ENCODE measurements at regions not wholly inside any gene's neighbourhood (a gene's known extent, or its start where the extent isn't known, plus 50 kb on each side); places are given as distances from the start of the nearest gene placed in this dataset.

GRCh38 chr3:24605511-24606028 is 110.9 kb upstream of the THRB start:
- Histone ChIP-seq H3K36me3 (ENCODE audit: control insufficient read depth, insufficient read depth, low read length) (no peaks in the 10 kb centered on the region), H3K9ac (ENCODE audit: extremely low read depth, low read length, poor library complexity, severe bottlenecking) (no peak overlapping the region), H3K4me1 (ENCODE audit: control insufficient read depth, insufficient read depth, low read length) (no peaks in the 10 kb centered on the region), H3K27ac (ENCODE audit: low read depth, low read length) (no peak overlapping the region), H3K4me3 (ENCODE audit: low read length) (no peak overlapping the region), H3K27me3 (ENCODE audit: control insufficient read depth, insufficient read depth, low read length, poor library complexity, severe bottlenecking) (no peaks in the 10 kb centered on the region), H3K9me3 (ENCODE audit: control insufficient read depth, low read length) (no peaks in the 10 kb centered on the region)
- Mint-ChIP-seq H3K36me3 (ENCODE audit: low read depth) (no peaks in the 10 kb centered on the region), H3K9me3 (no peaks in the 10 kb centered on the region), H3K27ac (no peak overlapping the region), H3K4me3 (no peak overlapping the region), H3K4me1 (no peaks in the 10 kb centered on the region), H3K27me3 (ENCODE audit: insufficient read depth) (no peaks in the 10 kb centered on the region)
- DNase-seq, result no peak
- no peak for TF ChIP-seq CTCF (conservative IDR thresholded peaks at IDR 0.05)
- 90 to 93% methylated on average over 4 of the region's 4 CpGs for WGBS, 2 experiments (ENCODE audit: insufficient coverage in 1 of 2, insufficient read length in 1 of 2)

GRCh38 chr3:24607281-24607680 is 112.6 kb upstream of the THRB start:
- H3K4me3 Mint-ChIP-seq, result no peak overlapping the region
- no peaks in the 10 kb centered on the region for H3K27me3 Mint-ChIP-seq (ENCODE audit: insufficient read depth)
- H3K9ac ChIP-seq (ENCODE audit: extremely low read depth, low read length, poor library complexity, severe bottlenecking), result no peak overlapping the region
- no peaks in the 10 kb centered on the region for H3K4me1 ChIP-seq (ENCODE audit: control insufficient read depth, insufficient read depth, low read length)
- TF ChIP-seq CTCF (conservative IDR thresholded peaks at IDR 0.05), result no peak
- no peak overlapping the region for H3K27ac Mint-ChIP-seq
- H3K36me3 ChIP-seq (ENCODE audit: control insufficient read depth, insufficient read depth, low read length), result no peaks in the 10 kb centered on the region
- no peaks in the 10 kb centered on the region for H3K9me3 Mint-ChIP-seq
- no peak overlapping the region for H3K27ac ChIP-seq (ENCODE audit: low read depth, low read length)
- no peak overlapping the region for H3K4me3 ChIP-seq (ENCODE audit: low read length)
- no peaks in the 10 kb centered on the region for H3K27me3 ChIP-seq (ENCODE audit: control insufficient read depth, insufficient read depth, low read length, poor library complexity, severe bottlenecking)
- no peaks in the 10 kb centered on the region for H3K4me1 Mint-ChIP-seq
- no peak for DNase-seq
- no peaks in the 10 kb centered on the region for H3K9me3 ChIP-seq (ENCODE audit: control insufficient read depth, low read length)
- no peaks in the 10 kb centered on the region for H3K36me3 Mint-ChIP-seq (ENCODE audit: low read depth)

GRCh38 chr3:24608701-24609390 is 114.2 kb upstream of the THRB start:
- no peak overlapping the region for H3K4me3 Mint-ChIP-seq
- H3K4me1 Mint-ChIP-seq, result no peaks in the 10 kb centered on the region

More at GRCh38 chr3:24608701-24609390, 114.2 kb upstream of the THRB start:
- H3K36me3 Mint-ChIP-seq (ENCODE audit: low read depth), result no peaks in the 10 kb centered on the region
- H3K9ac ChIP-seq (ENCODE audit: extremely low read depth, low read length, poor library complexity, severe bottlenecking), result no peak overlapping the region
- H3K27me3 ChIP-seq (ENCODE audit: control insufficient read depth, insufficient read depth, low read length, poor library complexity, severe bottlenecking), result no peaks in the 10 kb centered on the region
- no peaks in the 10 kb centered on the region for H3K9me3 ChIP-seq (ENCODE audit: control insufficient read depth, low read length)
- no peaks in the 10 kb centered on the region for H3K9me3 Mint-ChIP-seq
- TF ChIP-seq CTCF (conservative IDR thresholded peaks at IDR 0.05), result no peak
- DNase-seq, result no peak
- H3K4me3 ChIP-seq (ENCODE audit: low read length), result no peak overlapping the region
- H3K27ac ChIP-seq (ENCODE audit: low read depth, low read length), result no peak overlapping the region
- no peaks in the 10 kb centered on the region for H3K4me1 ChIP-seq (ENCODE audit: control insufficient read depth, insufficient read depth, low read length)
- WGBS, 2 experiments (ENCODE audit: insufficient coverage in 1 of 2, insufficient read length in 1 of 2), result 95 to 100% methylated on average over 1 to 3 of the region's 3 CpGs
- no peak overlapping the region for H3K27ac Mint-ChIP-seq
- no peaks in the 10 kb centered on the region for H3K27me3 Mint-ChIP-seq (ENCODE audit: insufficient read depth)
- H3K36me3 ChIP-seq (ENCODE audit: control insufficient read depth, insufficient read depth, low read length), result no peaks in the 10 kb centered on the region

Measured in endodermal cell (in vitro differentiated cells).